AG20443 (cell line): ENCODE measurements at regions not wholly inside any gene's neighbourhood (a gene's known extent, or its start where the extent isn't known, plus 50 kb on each side); places are given as distances from the start of the nearest gene placed in this dataset.
A peak's percentile ranks its signal among the peaks of the same experiment; 100 is the strongest.
"Not testable (repeated sequence)": the region's sequence is repeated elsewhere in the genome, so short reads cannot be mapped to it uniquely, and the experiment has no call there.

ENCODE experiments used
- DNase-seq: peaks from one replicate; pipeline ENCODE4 v3.0.0; 2012; ENCODE audit warnings: low spot score, mixed read lengths

- peak; percentile 48 for DNase-seq
These were observed 137.4 kb downstream of the TFAP2C start for GRCh38 chr20:56766528-56766927.

- DNase-seq: no peak
These were observed 141.0 kb downstream of the TFAP2C start for GRCh38 chr20:56769921-56770600.

GRCh38 chr20:56773749-56774148 is 144.6 kb downstream of the TFAP2C start:
- DNase-seq: no peak

- DNase-seq: no peak
These were observed 145.8 kb downstream of the TFAP2C start for GRCh38 chr20:56774873-56775272.

GRCh38 chr20:56776345-56776744 is 147.2 kb downstream of the TFAP2C start:
- DNase-seq: no peak

GRCh38 chr20:56778765-56779195 is 149.7 kb downstream of the TFAP2C start:
- no peak for DNase-seq

GRCh38 chr20:56779452-56780143 is 150.5 kb downstream of the TFAP2C start:
- DNase-seq: no peak

GRCh38 chr20:56780266-56780665 is 151.2 kb downstream of the TFAP2C start:
- no peak for DNase-seq

- peak; percentile 72 for DNase-seq
These were observed 152.1 kb downstream of the TFAP2C start for GRCh38 chr20:56781108-56781739.

GRCh38 chr20:56781987-56782560 is 153.0 kb downstream of the TFAP2C start:
- DNase-seq: not testable (repeated sequence)

- peak; percentile 35 for DNase-seq
These were observed 153.7 kb downstream of the TFAP2C start for GRCh38 chr20:56782814-56783213.

- no peak for DNase-seq
These were observed 154.7 kb downstream of the TFAP2C start for GRCh38 chr20:56783826-56784225.

- no peak for DNase-seq
These were observed 157.4 kb downstream of the TFAP2C start for GRCh38 chr20:56786503-56786902.

GRCh38 chr20:56788041-56788670 is 159.1 kb downstream of the TFAP2C start:
- peak; percentile 85 for DNase-seq

- DNase-seq: no peak
These were observed 159.8 kb downstream of the TFAP2C start for GRCh38 chr20:56788671-56789610.

GRCh38 chr20:56793916-56794315 is 164.8 kb downstream of the TFAP2C start:
- no peak for DNase-seq

- DNase-seq: no peak
These were observed 166.4 kb downstream of the TFAP2C start for GRCh38 chr20:56795492-56795891.

GRCh38 chr20:56796345-56796744 is 167.2 kb downstream of the TFAP2C start:
- DNase-seq: no peak

GRCh38 chr20:56797023-56797422 is 167.9 kb downstream of the TFAP2C start:
- no peak for DNase-seq

GRCh38 chr20:56798634-56799033 is 169.5 kb downstream of the TFAP2C start:
- no peak for DNase-seq

GRCh38 chr20:56799187-56799586 is 170.1 kb downstream of the TFAP2C start:
- no peak for DNase-seq
